PC-3 (cell line): ENCODE measurements at regions not wholly inside any gene's neighbourhood (a gene's known extent, or its start where the extent isn't known, plus 50 kb on each side); places are given as distances from the start of the nearest gene placed in this dataset.

Experiments
- ATAC-seq: fragments of 200-7000 bp; cut with Tn5 transposase; 2 replicates; pipeline ENCODE4 v1.9.1; 2020; ENCODE audit warnings: mild to moderate bottlenecking, moderate library complexity
- BruUV-seq: library from RNA; stranded (reverse); fragments of 400-500 nt; replicated peaks from 2 replicates; lab custom pipeline; 2021; lab: Mats Ljungman, UMichigan
- CTCF ChIA-PET: fragments of 300-600 bp; sonication (Branson Sonifier 250); formaldehyde crosslinking; loops from one replicate; lab custom pipeline; 2022; ENCODE audit warnings: antibody characterized with exemption; lab: Charles Lee
- POLR2A ChIA-PET: fragments of 300-600 bp; sonication (Branson Sonifier 250); formaldehyde crosslinking; loops from one replicate; lab custom pipeline; 2022; ENCODE audit warnings: antibody characterized with exemption; ENCODE audit not compliant: unreplicated experiment; lab: Charles Lee
- DNase-seq: peaks from one replicate; pipeline ENCODE4 v3.0.0-alpha.2; 2015
- H2AFZ ChIP-seq: fragments of 300-600 bp; sonication (generic); 2 replicates; pipeline ENCODE4 v1.6.0; 2016; ENCODE audit warnings: antibody characterized with exemption, low read length
- H3F3A ChIP-seq: fragments of 300-600 bp; sonication (generic); one replicate; pipeline ENCODE4 v1.6.0; 2017; ENCODE audit warnings: antibody characterized with exemption, low read length, control low read depth, mild to moderate bottlenecking; ENCODE audit not compliant: unreplicated experiment
- H3K27ac ChIP-seq: fragments of 300-600 bp; sonication (generic); 2 replicates; pipeline ENCODE4 v1.5.1; 2016; ENCODE audit warnings: mild to moderate bottlenecking, low read length
- H3K27me3 ChIP-seq: fragments of 300-600 bp; sonication (generic); 2 replicates; pipeline ENCODE4 v1.6.1; 2016; ENCODE audit warnings: low read length, mixed read lengths
- H3K36me3 ChIP-seq: fragments of 300-600 bp; sonication (generic); 2 replicates; pipeline ENCODE4 v1.6.1; 2016; ENCODE audit warnings: low read depth, mixed run types, low read length, mixed read lengths
- H3K4me1 ChIP-seq: fragments of 300-600 bp; sonication (generic); 2 replicates; pipeline ENCODE4 v1.5.1; 2016; ENCODE audit warnings: low read length; ENCODE audit not compliant: insufficient read depth
- H3K4me2 ChIP-seq: fragments of 300-600 bp; sonication (generic); 2 replicates; pipeline ENCODE4 v1.6.0; 2016; ENCODE audit warnings: low read length
- H3K4me3 ChIP-seq: fragments of 300-600 bp; sonication (generic); 2 replicates; pipeline ENCODE4 v1.5.1; 2016; ENCODE audit warnings: mild to moderate bottlenecking, low read length, mixed read lengths
- H3K79me2 ChIP-seq: fragments of 300-600 bp; sonication (generic); 2 replicates; pipeline ENCODE4 v1.6.1; 2017; ENCODE audit warnings: low read length, mixed read lengths
- H3K9ac ChIP-seq: fragments of 300-600 bp; sonication (generic); 2 replicates; pipeline ENCODE4 v1.6.0; 2016; ENCODE audit warnings: mild to moderate bottlenecking, low read length
- H3K9me2 ChIP-seq: fragments of 300-600 bp; sonication (generic); replicated peaks from 2 replicates; pipeline ENCODE4 v1.6.1; 2016; ENCODE audit warnings: mixed run types, low read length, mixed read lengths
- H3K9me3 ChIP-seq: fragments of 300-600 bp; sonication (generic); 2 replicates; pipeline ENCODE4 v1.6.1; 2016; ENCODE audit warnings: low read length, mixed read lengths
- H4K20me1 ChIP-seq: fragments of 300-600 bp; sonication (generic); 2 replicates; pipeline ENCODE4 v1.6.1; 2016; ENCODE audit warnings: low read length, mixed read lengths
- CTCF ChIP-seq: fragments of 300-600 bp; sonication (generic); conservative IDR thresholded peaks from 2 replicates; pipeline ENCODE4 v1.5.1; 2017; ENCODE audit warnings: antibody characterized with exemption, low read depth, mild to moderate bottlenecking, low read length
- EZH2 ChIP-seq: fragments of 300-600 bp; sonication (generic); IDR thresholded peaks from one replicate; pipeline ENCODE4 v1.6.1; 2017; ENCODE audit warnings: antibody characterized with exemption, mild to moderate bottlenecking, low read length; ENCODE audit not compliant: unreplicated experiment
- EZH2phosphoT487 ChIP-seq: fragments of 300-600 bp; sonication (generic); IDR thresholded peaks from 2 replicates; pipeline ENCODE4 v1.6.1; 2018; ENCODE audit warnings: mild to moderate bottlenecking, antibody characterized with exemption, low read length, borderline replicate concordance
- intact Hi-C: fragments of 100-400 bp; cut with micrococcal nuclease; formaldehyde crosslinking; loops from 2 replicates; pipeline ENCODE4 v1.9.0; 2023

GRCh38 chr4:186935901-186936300 lies 212.2 kb upstream of the FAT1 start:
- Histone ChIP-seq H3K27ac (peak overlapping the region; percentile 92), H4K20me1 (no peaks in the 10 kb centered on the region), H3K9me3 (no peaks in the 10 kb centered on the region), H2AFZ (no peak overlapping the region), H3F3A (peaks cover 7% of the 10 kb centered on the region), H3K4me3 (peak overlapping the region; percentile 54; the same call in 1 of the 2 replicates), H3K36me3 (no peaks in the 10 kb centered on the region), H3K79me2 (no peaks in the 10 kb centered on the region), H3K27me3 (no peaks in the 10 kb centered on the region), H3K9ac (peak overlapping the region; percentile 62), H3K4me2 (peak overlapping the region; percentile 82), H3K4me1 (peaks cover 55% of the 10 kb centered on the region), H3K9me2 (no peaks in the 10 kb centered on the region)
- TF ChIP-seq EZH2phosphoT487 (no peak), CTCF (no peak), EZH2 (no peak)
- no peak for ATAC-seq
- ChIA-PET POLR2A (no interaction called here), CTCF (no interaction called here)
- no TSS peak for BruUV-seq
- no peak for DNase-seq
- intact Hi-C loops: loop anchor here (1.0 to 10.0 kb wide), 3 partner anchors 207 to 539 kb away; no protein-coding TSS in a partner anchor

GRCh38 chr4:186936496-186937375 lies 213.1 kb upstream of the FAT1 start:
- peaks cover 47% of the 10 kb centered on the region for H3K4me1 ChIP-seq
- DNase-seq: peak; percentile 79
- H3K4me2 ChIP-seq: peak overlapping the region; percentile 82
- TF ChIP-seq CTCF (peak; percentile 48; the same call in 1 of the 2 replicates), EZH2phosphoT487 (no peak), EZH2 (no peak)
- H3F3A ChIP-seq: peaks cover 7% of the 10 kb centered on the region
- ATAC-seq: peak; percentile 66
- H3K79me2 ChIP-seq: no peaks in the 10 kb centered on the region
- H2AFZ ChIP-seq: peak overlapping the region; percentile 69
- H3K9me2 ChIP-seq: no peaks in the 10 kb centered on the region
- no peaks in the 10 kb centered on the region for H4K20me1 ChIP-seq
- H3K9ac ChIP-seq: peak overlapping the region; percentile 62
- H3K27ac ChIP-seq: peak overlapping the region; percentile 92
- no peaks in the 10 kb centered on the region for H3K36me3 ChIP-seq
- intact Hi-C loops: loop anchor here (1.0 to 10.0 kb wide), 4 partner anchors 146 to 538 kb away; no protein-coding TSS in a partner anchor
- no peaks in the 10 kb centered on the region for H3K27me3 ChIP-seq
- no peaks in the 10 kb centered on the region for H3K9me3 ChIP-seq
- ChIA-PET POLR2A (interaction anchor here (0.6 kb wide), 2 partner anchors 70 to 260 kb away, joined by 3 to 5 read pairs; no protein-coding TSS in a partner anchor), CTCF (no interaction called here)
- BruUV-seq: TSS peak; percentile 72
- H3K4me3 ChIP-seq: peak overlapping the region; percentile 54
